ENCODE measurements at regions not wholly inside any gene's neighbourhood (a gene's known extent, or its start where the extent isn't known, plus 50 kb on each side); places are given as distances from the start of the nearest gene placed in this dataset.

GRCh38 chr5:137566118-137566541 is 67.0 kb upstream of the SPOCK1 start (continued):
- TF ChIP-seq SNAPC5 (CRISPR knock-in tag; IDR thresholded peaks at IDR 0.05; ENCODE audit: borderline replicate concordance), result no peak

DNA sequence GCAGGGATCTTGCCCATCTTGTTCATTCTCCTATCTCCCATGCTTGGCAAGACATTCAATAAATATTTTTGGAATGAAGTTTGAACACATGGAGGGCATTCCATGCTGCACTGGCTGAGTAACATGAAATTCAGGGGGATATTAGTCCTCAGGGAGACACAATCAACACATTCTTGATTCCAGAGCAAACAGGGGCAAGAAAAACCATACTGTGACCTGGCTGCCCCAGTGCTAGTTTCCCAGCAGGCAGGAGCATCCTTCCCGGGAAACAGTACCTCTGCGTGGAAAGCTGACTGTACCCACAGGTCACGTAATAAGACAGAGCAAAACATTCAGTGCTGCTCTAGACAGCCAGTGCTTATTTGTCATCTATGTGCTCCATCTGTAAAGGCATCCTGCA is 66.3 kb upstream of the SPOCK1 start:
- intact Hi-C loops (cut with micrococcal nuclease; ENCODE audit: unreplicated experiment) (no loop called here), in situ Hi-C loops (cut with HindIII; ENCODE audit: extremely low pct_ligation_motif_present, low pct_unique_long_range_greater_than_20kb) (no loop called here)
- no peak for ATAC-seq
- WGBS (ENCODE audit: low lambda C conversion rate), result 20% methylated on average over 1 of the region's 3 CpGs
- no peak for FAIRE-seq
- Histone ChIP-seq H3K4me1 (ENCODE audit: insufficient read depth, low read length) (no peaks in the 10 kb centered on the region), H3K36me3 (replicated peaks in 1 of 2; ENCODE audit: control insufficient read depth in 1 of 2, insufficient read depth in 2 of 2, low read length in 2 of 2) (no peaks in the 10 kb centered on the region), H3K4me3 (replicated peaks in 1 of 3; ENCODE audit: insufficient read depth in 1 of 3, low read depth in 2 of 3, low read length in 3 of 3) (no peak overlapping the region), H3K27me3 (ENCODE audit: control insufficient read depth in 1 of 2, insufficient read depth in 2 of 2, low read length in 2 of 2) (peaks cover 0 to 28% of the 10 kb centered on the region in 2 experiments; a peak in 3 of 5 replicates), H3K9me3 (ENCODE audit: low read length) (no peaks in the 10 kb centered on the region), H3K4me2 (ENCODE audit: low read depth, low read length) (no peak overlapping the region), H2AFZ (ENCODE audit: low read length) (no peak overlapping the region), H3K27ac (ENCODE audit: extremely low read length, insufficient read depth, low read length) (no peak overlapping the region), H4K20me1 (ENCODE audit: insufficient read depth, low read length) (no peaks in the 10 kb centered on the region), H3K9ac (ENCODE audit: insufficient read depth, low read depth, low read length) (no peak overlapping the region), H3K79me2 (ENCODE audit: insufficient read depth, low read length) (no peaks in the 10 kb centered on the region)
- TF ChIP-seq ZNF780A (CRISPR knock-in tag; IDR thresholded peaks at IDR 0.05) (no peak), SCMH1 (CRISPR knock-in tag; IDR thresholded peaks at IDR 0.05; ENCODE audit: borderline replicate concordance) (no peak), ZNF30 (CRISPR knock-in tag; IDR thresholded peaks at IDR 0.05) (no peak), JUNB (CRISPR knock-in tag; IDR thresholded peaks at IDR 0.05; ENCODE audit: borderline replicate concordance) (no peak), ZNF280D (CRISPR knock-in tag; IDR thresholded peaks at IDR 0.05) (no peak), YY1 (IDR thresholded peaks at IDR 0.05; ENCODE audit: insufficient read depth, insufficient replicate concordance, low read depth, low read length) (no peak), GATAD2A (CRISPR knock-in tag; IDR thresholded peaks at IDR 0.05) (no peak), ZNF552 (CRISPR knock-in tag; IDR thresholded peaks at IDR 0.05; ENCODE audit: borderline replicate concordance) (no peak), ZFP41 (CRISPR knock-in tag; IDR thresholded peaks at IDR 0.05; ENCODE audit: borderline replicate concordance) (no peak), JARID2 (CRISPR knock-in tag; IDR thresholded peaks at IDR 0.05; ENCODE audit: insufficient replicate concordance) (no peak), MATR3 (CRISPR knock-in tag; IDR thresholded peaks at IDR 0.05) (no peak)
- TF ChIP-seq, protein P1, sequence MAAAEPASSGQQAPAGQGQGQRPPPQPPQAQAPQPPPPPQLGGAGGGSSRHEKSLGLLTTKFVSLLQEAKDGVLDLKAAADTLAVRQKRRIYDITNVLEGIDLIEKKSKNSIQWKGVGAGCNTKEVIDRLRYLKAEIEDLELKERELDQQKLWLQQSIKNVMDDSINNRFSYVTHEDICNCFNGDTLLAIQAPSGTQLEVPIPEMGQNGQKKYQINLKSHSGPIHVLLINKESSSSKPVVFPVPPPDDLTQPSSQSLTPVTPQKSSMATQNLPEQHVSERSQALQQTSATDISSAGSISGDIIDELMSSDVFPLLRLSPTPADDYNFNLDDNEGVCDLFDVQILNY (CRISPR knock-in tag; conservative IDR thresholded peaks at IDR 0.05), result no peak
- TF ChIP-seq, protein P2, sequence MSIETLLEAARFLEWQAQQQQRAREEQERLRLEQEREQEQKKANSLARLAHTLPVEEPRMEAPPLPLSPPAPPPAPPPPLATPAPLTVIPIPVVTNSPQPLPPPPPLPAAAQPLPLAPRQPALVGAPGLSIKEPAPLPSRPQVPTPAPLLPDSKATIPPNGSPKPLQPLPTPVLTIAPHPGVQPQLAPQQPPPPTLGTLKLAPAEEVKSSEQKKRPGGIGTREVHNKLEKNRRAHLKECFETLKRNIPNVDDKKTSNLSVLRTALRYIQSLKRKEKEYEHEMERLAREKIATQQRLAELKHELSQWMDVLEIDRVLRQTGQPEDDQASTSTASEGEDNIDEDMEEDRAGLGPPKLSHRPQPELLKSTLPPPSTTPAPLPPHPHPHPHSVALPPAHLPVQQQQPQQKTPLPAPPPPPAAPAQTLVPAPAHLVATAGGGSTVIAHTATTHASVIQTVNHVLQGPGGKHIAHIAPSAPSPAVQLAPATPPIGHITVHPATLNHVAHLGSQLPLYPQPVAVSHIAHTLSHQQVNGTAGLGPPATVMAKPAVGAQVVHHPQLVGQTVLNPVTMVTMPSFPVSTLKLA (IDR thresholded peaks at IDR 0.05), result no peak
- POLR2A ChIA-PET, result no interaction called here
- CTCF ChIA-PET (ENCODE audit: low intra/inter-chr PET ratio, low total read pairs), result no interaction called here
- no TSS peak for BruUV-seq (replicated peaks)
- DNase-seq (ENCODE audit: low spot score), result no peak

Data from HepG2 (cell line).